HG02973 (cell line): ENCODE measurements at regions not wholly inside any gene's neighbourhood (a gene's known extent, or its start where the extent isn't known, plus 50 kb on each side); places are given as distances from the start of the nearest gene placed in this dataset.

Source experiments
- ATAC-seq: cut with Tn5 transposase; IDR thresholded peaks from one replicate; pipeline ENCODE4 v1.9.1; 2021; ENCODE audit warnings: moderate library complexity; ENCODE audit not compliant: unreplicated experiment

DNA sequence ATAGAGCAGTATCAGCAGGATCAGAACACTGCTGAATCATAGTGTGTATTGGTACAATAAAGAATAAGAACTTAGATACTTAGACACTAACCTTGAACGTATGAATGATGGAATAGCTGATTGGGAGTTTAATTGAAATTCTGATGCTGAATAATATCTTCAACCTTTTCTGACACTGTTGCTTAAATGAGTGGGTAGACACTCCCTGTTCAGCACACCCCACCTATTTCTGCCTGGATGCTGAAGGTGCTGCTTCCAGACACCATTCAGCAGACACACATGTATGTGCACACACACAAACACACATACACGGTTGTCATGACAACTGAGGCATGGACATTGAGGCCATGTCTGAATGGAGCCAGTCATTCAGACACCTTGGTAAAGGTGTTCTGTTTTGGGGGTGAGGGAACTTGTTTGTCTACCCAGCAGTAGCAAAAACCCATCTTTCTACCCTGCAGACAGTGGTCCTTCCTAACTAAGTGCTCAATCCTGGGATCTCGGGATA lies 54.3 kb downstream of the TMEM215 start:
- ATAC-seq = no peak

DNA sequence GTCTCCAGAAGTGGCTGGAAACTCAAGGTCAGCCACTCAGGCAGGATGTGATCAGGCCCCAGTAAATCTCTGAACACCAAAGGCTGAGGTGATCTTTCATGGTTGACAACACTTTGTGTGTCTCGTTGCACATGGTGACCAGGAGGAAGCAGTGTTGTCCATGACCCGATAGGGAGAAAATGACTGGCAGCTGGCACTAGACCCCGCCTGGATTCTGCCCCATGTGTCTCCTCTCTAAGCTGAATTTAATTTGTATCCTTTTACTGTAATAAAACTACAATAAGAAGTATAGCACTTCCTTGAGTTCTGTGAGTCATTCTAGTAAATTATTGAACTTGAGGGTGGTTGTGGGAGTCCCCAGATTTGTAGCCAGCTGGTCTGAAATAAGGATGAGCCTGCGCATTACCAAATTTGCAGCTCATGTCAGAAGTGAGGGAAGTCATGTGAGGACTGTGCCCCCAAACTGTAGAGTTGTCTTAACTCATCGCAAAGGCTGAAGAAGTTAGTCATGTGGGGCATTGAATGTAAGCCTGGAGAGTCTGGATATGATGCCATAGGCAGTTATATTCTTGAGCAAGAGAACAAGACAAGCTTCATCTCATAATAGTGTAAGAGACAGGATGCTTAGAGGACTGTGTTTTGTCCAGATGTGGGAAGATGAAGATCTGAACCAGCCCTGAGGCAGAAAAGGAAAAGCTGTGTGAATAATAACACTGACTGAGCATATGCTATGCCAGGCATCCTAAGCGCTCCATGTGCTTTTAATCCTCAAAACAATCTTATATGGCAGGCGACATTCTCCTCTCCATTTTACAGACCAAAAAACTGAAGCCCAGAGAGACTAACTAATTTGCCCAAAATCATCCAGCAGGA lies 55.9 kb downstream of the TMEM215 start:
- ATAC-seq = peak; percentile 61

DNA sequence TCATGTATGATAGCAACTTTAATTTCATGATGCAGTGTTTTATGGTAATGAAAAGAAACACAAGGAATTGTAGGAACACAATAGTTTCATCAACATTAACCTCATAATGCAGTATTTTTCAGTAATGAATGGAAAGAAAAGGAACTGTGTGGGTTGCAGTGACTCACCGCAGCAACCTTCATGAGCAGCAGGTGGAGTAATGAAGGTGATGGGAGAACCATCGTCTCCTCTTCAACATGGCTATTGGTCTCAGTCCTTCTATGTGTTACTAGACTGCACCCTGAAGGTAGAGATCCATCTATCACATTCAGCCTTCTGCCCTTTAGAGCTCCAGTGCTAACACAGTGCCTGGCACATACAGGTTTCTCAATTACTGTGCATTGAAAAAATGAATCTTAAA lies 58.0 kb downstream of the TMEM215 start:
- ATAC-seq = no peak

DNA sequence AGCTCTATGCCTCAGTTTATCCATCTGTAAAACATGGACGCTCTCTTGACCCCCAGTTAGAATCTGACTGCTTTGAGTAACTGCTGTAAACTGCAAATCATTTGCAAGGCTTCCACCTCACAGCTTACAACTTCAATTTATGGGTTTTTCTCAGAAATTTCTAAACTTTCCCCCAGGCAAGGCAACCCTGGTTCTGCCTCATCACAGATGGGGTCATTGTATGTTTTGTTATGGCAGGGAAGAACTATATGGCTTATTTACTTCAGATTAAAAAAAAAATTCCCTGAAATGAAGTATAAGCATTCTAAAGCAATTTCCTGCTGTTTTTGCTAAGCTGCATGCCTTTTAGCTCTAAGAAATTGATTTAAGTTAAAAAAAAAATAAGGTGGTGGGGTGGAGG lies 60.0 kb downstream of the TMEM215 start:
- ATAC-seq = no peak

DNA sequence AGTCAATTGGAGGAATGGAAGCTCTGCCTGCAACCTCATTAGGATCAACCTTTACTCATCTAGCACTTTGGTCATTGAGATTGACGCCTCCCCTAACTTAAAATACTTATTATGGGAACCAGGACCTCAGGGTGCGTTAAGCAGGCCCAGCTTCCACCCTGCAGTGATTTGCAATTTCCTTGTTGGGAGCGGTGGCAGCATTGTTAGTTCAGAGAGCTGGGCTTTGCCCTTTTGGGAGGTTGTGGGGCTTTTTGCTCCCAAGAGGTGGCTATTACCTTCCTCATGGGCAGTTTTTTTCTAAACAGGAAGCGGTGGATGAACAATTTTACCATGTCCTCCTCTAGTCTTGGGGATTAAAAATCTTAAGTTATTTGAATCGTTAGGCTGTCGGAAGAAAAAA lies 60.9 kb downstream of the TMEM215 start:
- no peak for ATAC-seq

DNA sequence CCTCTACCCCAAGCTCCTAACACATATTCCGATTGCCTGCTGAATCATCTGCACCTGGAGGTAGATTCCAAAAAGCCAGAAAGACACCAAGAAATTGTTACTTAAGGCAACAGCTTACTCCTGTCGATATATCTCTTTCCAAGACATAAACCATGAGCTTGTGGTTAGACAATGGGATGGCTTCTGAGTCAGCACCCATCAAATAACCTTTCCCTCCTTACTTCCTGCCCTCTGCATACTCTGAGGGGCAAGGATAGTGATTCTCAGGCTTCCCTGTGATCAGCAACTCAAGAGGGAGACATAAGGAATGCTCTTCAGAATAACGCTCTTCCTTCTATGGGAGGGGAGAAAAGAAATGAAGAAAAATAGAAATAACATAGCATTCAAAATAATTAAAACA lies 70.9 kb downstream of the TMEM215 start:
- no peak for ATAC-seq

DNA sequence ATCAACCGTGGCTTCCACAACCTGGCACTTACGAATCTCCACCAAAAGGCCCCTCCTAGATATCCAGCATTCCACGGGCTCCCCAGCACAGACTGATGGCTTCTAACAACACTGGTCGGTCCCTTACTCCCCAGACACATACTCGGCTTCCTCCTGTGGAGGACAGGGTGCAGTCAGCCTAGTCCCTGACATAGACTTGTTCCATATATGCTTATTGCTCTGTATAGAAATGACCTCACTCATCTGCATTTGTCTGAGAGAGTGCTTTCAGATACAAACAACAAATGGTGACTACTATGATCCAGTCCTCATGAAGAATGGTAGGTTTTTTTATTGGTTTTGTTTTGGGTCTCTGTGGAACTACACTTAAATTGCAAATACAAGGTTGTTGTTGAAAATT lies 72.4 kb downstream of the TMEM215 start:
- ATAC-seq = no peak

DNA sequence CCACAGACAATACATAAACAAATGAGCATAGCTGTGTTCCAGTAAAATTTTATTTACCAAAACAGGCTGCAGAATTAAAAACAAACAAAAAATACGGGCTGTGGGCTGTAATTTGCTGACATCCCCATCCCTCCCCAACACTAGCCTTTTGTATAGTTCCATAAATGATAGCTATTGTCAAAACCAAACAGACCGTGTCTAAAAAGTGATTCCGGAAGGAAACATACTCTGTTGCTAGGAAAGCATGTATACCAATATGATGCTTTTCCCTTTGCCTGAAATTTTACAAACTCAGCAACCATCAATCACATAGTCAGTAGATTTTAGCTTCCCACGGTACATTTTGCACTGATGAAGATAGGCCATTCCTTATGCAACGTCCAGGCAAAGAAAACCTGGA lies 80.0 kb downstream of the TMEM215 start:
- no peak for ATAC-seq

DNA sequence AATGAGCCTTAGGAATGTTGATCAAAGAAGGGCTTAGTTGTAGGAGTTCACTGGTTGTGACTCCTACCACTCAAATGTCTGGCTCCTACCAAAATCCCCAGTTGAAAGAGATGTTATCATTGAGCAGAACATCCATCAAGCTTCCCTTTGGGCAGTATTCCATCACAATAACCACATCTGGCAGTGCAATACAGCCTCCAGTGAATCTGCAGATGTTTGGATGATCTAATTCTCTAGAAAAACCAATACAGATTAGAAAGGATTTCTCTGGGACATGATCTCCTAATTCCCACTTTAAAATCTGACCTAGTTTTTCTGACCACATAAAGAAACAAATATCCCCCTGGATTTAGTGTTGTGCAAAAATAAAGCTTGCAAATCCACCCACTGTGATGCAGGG lies 81.6 kb downstream of the TMEM215 start:
- no peak for ATAC-seq

DNA sequence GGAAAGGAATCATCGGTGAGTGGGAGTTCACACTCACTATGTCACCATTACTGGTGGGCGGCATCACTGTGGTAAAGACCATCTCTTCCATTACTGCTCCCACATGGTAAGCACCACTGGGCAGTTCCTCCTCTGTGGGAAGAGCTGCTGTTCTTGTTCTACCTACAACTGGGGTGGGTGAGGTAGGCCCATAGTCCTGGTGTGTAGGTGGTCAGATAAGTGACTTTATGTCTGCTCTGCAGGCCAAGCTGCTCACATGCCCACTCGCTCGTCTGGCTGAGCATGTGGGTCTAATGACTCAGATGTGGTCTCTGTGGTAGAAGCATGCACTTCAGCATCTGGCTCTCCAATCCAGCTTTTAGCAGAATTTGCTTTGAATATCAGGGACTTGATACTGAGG lies 82.9 kb downstream of the TMEM215 start:
- ATAC-seq = no peak

DNA sequence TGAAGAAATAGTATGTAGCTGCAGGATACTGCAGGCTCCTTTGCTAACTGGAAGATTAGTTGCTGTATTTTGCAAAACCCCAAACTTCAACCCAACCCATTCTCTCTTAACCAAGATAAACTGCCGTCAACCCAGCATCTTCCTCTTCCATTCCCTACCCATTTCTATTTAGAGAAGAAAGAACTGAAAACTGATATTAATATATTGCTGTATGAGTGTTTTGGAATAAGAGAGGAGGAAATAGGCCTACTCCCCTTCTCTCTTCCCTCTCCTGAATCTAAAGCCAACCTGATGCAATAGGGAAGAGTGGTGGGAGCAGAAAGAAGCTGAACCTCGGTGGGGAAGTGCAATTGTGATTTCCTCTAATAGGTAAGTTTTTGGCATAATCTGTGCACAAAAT lies 83.7 kb downstream of the TMEM215 start:
- ATAC-seq = no peak

DNA sequence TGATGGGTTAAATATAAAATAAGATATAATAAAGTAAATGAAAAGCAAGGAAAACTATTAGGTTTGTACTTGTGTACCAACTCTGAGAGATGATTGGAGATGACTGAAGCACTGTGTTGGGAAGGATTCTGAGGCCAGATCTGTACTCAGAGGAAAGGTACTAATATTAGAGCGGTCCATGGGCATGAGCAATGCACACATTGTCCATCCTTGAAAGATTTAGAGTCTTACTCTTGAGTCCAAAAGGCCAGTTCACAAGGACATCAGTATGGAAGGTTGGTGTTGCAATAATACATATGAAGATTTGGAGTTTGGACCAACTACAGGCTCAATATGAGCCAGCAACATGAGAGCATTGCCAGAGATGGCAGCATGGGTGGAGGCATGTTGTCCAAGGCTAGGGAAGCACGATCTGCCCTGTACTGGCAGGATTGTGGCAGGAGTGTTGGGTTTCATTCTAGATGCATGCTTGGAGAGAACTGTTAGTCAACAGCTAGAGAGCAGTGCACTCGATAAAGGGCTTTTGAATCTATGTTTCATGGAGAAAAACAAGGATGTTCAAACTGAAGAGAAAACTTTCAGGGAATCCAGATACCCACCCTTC lies 84.4 kb downstream of the TMEM215 start:
- no peak for ATAC-seq

DNA sequence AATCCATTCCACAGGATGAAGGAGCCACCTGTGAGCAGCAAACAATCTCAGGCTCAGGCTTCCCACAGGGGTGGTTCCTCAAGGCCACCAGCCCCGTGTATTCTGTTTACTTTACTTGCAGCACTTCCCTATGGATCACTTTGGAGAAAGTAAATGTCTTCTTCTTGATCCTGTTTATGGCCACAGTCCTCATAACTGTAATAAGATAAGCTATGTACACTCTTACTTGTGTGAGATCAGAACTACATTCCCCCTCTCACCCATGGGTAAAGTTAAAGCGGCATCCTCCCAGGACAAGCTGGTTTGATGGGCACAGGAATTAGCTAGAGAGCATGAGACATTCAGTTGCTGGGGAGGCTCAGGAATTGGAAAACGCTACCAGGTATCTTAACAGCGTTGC lies 86.1 kb downstream of the TMEM215 start:
- no peak for ATAC-seq

DNA sequence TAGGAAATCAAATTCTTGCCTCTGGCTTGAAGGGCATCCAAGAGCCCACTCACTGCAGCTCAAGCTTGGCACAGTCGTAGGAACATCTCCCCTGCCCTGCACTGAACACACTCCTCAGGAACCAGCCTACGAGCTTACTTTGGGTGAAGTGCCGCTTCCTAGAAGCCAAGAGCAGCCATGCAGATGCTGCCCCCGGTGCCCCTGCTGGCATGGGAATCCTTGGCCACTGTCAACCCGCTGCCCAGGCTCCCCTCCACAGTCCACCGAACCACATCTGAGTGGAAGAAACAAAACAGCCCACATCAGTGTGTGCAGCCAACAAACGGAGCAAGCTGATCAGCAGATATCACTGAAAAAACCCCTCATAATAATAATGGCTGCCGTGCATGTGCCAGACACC lies 89.8 kb downstream of the TMEM215 start:
- no peak for ATAC-seq

DNA sequence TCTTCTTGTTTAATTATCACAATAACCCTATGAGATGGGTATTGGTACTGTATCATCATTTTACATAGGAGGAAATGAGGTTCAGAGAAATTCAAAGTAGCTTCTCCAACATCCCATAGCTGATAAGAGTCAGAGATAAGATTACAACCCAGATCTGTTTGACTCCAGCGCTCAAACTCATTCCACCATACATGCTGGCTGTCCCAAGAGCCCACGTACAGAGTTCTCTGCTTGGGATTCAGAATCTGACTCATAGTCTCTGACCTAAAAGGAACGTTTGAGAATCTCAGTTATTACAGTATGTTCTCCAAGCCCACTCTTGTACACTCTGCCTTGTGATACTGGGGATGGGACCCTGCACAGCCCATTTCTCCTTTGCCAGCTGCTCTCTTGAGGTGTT lies 90.2 kb downstream of the TMEM215 start:
- no peak for ATAC-seq

DNA sequence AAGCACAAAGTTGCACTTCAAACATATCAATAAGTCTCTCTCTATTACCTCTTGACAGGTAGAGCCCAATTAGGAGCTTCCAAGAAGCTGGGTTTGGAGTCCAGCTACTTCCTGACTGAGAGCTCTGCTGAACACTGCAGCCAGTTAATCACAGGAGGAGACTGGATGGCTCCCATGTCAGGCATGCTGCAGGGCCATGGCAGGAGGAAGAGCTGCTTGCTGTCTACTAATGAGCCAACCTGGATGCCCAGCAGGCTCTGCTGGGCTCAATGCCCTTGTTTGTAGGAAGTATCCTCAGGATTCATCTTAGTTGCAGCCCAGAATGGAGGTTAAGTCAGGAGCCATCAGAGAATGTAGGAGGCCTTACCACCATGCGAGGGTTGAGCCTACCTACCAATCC lies 91.9 kb downstream of the TMEM215 start:
- ATAC-seq = no peak

DNA sequence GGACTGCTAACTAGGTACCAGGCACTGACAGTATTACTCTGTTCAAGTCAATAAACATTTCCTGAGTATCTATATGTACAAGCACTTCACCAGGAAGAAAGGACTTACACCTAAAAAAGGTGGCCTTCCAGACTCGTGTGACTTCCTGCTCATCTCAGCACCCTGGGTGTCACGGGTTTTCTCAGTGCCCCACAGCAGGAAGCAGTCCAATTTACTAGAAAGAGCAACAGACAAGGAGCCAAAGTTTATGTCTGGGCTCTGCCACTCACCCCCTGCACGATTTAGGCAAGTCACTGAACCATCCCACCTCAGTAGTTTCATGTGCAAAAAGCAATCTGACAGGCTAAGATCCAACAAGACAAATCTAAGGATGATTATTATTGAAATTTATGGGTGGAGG lies 92.4 kb downstream of the TMEM215 start:
- ATAC-seq = no peak

DNA sequence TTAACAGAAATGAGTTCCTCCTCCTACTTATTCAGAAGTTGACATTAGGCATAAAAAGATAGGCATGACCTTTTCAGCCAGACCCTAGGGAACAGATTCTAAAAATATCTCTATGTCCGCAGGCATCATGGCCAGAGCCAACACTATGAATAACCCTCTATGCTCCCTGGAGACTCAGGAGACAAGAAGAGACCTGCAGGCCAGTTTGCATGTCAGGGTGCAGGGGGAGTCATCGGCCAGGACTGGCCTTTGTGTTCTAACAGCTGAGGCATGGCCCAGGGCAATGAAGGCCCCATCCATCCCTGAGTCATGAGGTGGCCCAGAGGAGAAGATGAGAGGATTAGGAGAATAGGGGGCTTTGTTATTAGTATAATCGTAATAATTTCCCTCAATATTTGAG lies 93.8 kb downstream of the TMEM215 start:
- ATAC-seq = no peak

DNA sequence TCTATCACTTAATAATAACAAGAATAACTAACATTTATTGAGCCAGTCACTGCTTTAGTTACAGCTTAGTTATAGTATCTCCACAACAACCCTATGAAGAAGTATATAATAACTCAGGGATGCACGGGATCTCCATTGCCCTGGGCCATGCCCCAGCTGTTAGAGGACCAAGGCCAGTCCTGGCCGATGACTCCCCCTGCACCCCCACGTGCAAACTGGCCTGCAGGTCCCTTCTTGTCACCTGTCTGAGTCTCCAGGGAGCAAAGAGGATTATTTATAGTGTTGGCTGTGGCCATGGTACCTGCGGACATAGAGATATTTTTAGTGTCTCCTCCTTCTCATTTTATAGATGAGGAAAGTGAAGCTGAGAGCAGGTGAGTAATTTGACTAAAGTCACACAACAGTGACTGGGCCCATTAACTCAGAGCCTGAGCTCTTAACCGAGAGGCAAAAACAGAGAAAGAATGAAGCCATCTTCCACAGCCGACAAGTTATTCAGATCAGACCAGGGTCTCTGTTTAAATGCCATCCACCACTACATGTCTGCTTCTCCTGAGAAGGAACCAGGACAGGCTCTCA lies 94.4 kb downstream of the TMEM215 start:
- no peak for ATAC-seq

DNA sequence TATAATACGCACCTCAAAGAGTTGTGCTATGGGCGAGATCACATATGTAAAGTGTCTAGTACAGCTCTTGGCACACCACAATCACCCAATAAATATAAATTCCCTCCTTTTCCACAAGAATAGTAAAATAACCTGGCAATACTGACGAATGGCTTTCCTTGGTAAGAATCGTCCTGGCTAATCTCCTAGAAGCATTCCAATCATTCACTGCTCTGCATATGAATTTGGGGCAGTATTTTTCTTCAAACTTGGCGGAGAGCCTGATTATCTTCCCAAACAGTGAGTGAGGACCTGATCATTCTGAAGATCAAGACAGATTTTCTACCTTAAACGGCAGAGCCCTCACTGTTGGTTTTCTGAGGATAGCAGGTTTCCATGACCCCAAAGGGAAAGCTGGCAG lies 96.0 kb downstream of the TMEM215 start:
- no peak for ATAC-seq

DNA sequence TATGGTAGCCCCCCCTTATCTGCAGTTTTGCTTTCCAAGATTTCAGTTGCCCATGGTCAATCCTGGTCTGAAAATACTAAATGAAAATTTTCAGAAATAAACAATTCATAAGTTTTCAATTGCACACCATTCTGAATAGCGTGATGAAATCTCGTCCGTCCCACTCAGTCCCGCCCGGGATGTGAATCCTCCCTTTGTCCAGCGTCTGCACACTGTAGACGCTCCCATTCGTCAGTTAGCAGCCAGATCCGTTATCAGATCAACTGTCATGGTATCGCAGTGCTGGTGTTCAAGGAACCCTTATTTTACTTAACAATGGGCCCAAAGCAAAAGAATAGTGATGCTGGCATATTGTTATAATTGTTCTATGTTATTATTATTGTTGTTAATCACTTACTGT lies 98.6 kb downstream of the TMEM215 start:
- no peak for ATAC-seq

DNA sequence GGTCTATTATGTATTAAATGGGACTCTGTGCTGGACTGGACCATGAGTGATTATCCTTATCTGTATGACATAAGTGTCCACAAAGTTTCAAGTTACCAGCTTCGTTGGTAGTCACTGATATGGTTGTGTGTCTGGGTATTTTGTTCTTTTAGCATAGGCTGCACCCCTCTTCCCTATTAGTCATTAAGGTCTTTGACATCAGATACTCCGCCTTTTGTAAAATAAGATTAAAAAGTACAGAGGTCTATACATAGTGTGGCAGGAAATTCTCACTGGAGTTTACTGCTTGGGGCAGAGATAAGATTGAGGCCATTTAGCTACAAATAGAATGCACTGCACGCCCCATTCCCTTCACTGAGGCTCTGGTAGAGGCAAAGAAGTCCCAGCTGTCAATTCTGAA lies 99.4 kb downstream of the TMEM215 start:
- ATAC-seq = no peak
